HG02938 (cell line): ENCODE measurements at regions not wholly inside any gene's neighbourhood (a gene's known extent, or its start where the extent isn't known, plus 50 kb on each side); places are given as distances from the start of the nearest gene placed in this dataset.

ENCODE experiments used
- ATAC-seq: cut with Tn5 transposase; IDR thresholded peaks from one replicate; pipeline ENCODE4 v1.9.1; 2021; ENCODE audit warnings: mild to moderate bottlenecking, moderate library complexity; ENCODE audit not compliant: unreplicated experiment

DNA sequence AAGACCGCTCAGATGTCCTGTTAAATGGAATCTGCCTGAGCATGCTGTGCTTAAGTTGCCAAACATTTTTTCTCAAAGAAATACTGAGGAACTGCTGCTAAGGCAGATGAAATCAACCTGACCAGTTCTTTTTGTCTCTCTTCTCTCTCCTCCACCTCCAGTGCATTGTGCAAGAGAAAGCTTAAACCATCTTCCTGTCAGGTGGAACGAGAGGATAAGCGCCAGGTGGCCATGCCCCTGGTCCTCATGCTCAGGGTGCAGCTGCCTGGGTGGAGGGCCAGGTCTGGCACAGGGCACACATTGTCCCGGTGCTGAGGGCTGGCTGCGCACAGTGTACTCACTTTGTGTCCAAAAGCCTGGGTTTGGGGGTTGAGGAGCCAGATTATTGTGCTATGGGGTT lies 176.2 kb upstream of the TP63 start:
- ATAC-seq: no peak

DNA sequence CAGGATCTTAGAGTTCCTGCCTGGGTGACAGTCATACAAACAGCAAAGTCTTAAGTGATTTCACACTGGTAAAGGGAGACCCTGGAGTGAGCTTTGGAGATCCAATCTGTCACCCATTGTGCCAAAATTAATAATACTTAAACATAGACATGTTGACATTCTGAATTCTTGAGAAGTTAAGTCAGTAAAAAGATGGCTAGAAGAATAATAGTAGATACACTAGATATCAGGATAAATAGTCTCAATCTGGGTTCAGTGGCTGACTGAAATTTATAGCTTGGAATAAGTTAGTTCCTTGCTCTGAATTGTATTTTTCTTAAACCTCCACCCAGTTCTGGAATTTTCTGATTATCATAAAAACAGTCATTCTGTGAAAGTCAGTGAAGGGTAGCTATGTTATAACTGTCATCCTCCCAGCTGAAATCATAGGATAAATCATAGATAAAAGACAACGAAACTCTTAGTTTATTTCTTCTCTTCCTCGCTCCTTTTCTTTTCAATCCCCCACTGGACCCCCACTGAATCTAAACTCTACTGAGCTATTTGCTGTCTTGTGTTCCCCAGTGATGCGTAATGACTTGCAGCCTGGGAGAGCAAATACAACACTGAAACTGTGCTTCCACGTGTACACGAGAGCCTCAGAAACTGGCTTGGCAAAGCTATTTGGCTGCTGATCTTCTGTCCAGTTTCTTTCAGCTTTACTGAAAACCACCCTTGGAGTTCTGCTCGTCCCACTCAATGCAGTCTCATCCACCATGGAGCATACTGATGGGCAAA lies 175.4 kb upstream of the TP63 start:
- no peak for ATAC-seq

DNA sequence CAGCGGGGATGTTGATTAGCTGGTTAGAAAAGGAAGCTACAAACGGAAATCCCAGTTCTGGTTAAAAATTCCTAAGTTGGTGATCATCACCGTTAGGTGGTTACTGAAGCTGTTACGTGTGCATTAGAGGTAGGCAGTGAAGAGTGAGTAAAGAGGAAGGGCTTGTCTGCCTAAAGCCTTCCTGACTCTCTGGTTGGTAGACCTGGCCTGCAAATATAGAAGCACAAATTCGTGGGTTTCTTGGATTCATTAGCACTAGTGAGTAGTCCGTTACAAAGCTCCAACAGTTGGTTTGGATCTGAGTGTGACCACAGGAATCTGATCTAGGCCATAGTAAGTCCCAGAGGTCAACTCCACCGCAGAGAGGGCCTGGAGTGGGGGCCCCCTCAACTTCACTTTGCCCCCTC lies 174.0 kb upstream of the TP63 start:
- ATAC-seq: no peak

DNA sequence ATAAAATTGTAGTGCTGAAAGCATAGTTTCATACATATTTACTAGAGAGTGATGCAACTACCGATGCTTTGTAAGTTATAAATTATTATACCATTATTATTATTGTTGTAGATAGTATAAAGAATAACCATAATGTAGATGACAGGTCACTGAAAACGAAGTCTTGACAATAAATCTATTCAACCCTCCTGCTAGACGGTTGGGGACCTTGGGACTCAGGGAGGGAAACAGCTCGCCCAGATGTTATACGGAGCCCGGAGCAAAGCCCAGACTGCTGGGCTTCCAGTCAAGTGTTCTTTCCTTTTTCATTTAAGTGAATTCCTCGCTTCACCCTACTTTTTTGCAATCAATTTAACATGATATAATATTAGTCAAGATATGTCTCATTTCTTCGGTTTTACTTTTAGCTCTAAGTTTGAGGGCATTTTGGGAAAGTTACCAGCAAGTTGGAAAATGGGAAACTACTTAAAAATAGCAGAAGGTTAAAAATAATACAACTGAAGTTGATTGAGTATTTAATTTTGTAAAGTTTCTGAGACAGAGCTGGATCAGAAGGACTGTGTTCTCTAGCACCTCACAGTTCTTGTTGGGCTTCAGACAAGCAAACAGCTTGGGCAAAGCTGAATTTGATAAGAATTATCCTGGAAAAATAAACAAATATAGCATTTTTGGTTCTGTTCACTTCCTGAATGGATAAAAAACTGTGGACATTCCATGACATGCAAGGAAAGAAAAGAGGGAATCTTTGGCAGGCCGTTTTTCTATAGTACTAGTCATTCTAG lies 173.4 kb upstream of the TP63 start:
- ATAC-seq: no peak

DNA sequence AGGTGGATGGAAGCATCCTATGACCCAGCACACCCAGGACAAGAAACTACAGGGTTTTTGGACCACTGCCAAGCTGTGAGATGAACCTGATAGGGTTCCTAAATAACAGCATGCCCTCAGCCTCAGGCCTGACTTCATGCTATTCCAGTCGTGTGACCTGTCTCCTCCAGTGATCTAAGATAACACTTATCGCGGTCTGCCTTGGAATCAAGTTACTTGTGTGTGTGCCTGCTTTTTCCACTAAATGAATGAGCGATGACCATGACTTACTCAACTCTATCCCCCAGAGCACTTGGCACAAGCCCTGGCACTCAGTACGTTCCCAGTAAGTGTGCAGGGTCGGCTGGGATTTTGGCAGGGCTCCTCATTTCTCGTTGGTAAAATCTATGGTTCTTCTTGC lies 172.7 kb upstream of the TP63 start:
- ATAC-seq: no peak

DNA sequence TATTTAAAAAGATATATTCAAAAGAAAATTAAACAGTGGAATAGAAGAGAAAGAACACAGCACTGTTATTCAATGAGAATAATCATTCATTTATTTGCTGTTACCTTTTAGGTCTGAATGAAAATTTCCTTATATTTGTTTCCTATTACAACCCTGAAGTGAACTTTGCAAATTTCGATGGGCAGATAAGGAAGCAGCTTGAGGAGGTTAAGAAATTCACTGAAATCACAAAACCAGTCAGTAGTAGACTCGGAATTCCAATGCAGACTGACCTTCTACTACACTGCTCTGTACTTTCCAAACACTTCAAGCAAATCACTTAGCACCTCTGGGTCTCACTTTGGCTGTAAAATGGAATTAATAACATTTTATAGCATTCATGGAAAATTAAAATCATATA lies 172.0 kb upstream of the TP63 start:
- no peak for ATAC-seq

DNA sequence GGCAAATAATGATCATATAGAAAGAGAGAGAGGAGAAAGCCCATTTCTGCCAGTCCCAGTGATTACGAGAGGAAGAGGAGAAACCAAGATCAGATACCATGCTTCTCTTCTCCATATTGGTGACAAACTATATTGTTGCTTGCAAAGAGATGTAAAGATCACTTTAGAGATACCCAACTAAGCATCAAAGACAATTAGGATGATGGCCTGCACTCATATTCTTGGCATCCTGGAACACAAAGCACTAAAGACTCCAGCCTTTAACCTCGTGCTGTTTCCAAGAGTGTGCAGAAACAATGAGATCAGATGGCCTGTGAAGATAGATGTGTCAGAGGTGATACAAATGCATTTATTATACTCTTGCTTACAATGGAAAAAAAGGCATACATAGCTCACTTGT lies 170.7 kb upstream of the TP63 start:
- ATAC-seq: no peak

DNA sequence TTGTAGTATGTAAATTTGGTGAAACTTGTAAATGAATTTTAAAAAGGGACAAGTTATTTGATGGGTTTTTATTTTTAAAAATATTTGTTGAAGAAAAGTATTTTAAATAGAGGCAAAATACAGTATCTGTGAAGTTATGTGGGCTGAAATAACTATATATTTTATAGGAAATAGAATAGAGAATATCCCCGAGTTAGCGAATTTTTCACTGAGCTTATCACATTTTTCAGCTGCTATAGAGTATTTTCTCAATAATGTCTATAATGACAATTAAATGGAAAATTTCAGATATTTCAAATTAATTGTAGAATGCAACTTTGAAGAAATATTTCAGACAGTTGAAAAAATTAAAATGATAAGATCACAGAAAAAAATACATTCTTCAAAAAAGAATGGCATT lies 166.4 kb upstream of the TP63 start:
- ATAC-seq: no peak

DNA sequence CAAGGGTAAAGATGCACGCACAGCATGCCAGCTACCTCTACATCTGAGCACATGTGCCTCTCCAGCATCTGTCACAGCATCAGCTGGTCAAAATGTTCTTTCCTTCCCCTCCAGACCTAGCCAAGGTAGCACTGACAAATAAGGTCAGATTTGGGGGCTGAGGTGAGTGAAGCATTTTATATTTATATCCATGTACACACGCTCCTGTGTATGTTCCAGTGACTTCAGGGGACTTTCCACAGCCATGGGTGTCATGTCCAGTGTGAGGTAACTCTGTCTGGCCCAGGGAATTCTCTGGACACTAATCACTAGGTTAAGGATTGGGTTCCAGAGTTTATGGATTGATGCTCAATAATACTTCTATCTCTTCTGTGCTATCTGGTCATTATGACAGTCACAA lies 165.2 kb upstream of the TP63 start:
- ATAC-seq: no peak

DNA sequence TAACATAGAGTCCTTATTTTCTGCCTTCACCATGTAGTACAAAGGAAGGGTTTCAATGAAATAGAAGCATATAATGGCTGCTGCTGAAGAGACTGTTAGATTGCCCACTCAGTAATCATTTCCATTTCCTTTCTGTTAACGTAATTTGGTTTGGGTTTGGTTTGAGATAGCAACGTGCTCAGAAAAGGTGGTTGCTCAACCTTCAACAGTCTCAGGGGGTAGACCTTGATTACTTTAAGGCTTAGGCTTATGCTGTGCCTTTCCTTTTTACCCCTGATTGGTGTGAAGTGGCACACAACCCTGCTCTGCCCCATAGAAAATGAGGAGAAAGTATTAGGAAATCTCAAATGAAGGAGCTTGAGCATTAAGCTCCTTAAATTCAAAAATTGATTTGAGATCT lies 163.7 kb upstream of the TP63 start:
- ATAC-seq: no peak

DNA sequence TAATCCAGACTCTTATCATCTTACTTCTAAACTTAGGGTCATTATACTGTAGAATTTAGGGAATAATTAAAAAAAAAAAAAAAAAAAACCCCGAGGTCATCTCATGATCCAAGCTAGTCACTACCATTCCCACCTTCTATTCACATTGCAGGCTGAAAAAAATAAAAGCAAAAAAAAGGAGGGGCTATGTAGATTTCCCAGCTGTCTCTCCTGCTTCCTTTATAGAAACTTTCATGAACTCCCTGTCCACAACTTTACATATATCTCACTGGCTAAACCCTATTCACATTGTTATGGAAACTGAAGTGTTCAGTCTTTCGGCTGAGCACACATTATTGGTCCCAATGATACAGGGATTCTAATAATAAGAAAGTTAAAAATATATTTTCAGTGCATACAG lies 156.2 kb upstream of the TP63 start:
- no peak for ATAC-seq

DNA sequence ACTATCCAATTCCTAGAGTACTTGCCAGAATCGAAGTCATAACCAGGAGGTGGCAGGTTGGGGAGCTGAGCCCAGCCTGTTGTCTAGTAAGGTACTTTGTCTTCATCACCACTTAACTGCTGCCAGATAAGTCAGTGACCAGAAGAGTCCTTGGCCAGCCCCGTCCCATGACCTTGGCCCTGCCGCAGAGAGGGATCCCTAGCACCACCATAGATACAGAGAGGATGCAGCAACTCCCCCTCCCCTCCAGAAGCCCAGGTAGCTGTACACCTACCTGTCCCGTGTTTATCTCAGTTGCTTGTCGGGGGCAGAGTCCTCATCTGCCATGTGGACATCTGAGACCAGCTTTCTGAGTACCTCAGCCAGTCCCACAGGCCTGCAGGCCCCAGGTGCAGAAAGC lies 153.6 kb upstream of the TP63 start:
- ATAC-seq: no peak

DNA sequence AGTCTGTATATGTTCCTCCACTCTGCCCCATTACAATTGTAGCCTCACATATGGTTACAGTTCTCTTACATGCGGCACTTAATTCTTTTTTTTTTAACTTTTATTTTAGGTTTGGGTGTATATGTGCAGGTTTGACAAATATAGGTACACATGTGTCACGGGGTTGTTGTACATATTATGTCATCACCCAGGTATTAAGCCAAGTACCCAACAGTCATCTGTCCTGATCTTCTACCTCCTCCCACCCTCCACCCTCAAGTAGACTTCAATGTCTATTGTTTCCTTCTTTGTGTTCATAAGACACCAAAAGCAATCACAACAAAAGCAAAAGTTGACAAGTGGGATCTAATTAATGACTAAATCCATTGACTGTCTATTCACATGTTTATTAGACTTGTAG lies 144.6 kb upstream of the TP63 start:
- no peak for ATAC-seq

DNA sequence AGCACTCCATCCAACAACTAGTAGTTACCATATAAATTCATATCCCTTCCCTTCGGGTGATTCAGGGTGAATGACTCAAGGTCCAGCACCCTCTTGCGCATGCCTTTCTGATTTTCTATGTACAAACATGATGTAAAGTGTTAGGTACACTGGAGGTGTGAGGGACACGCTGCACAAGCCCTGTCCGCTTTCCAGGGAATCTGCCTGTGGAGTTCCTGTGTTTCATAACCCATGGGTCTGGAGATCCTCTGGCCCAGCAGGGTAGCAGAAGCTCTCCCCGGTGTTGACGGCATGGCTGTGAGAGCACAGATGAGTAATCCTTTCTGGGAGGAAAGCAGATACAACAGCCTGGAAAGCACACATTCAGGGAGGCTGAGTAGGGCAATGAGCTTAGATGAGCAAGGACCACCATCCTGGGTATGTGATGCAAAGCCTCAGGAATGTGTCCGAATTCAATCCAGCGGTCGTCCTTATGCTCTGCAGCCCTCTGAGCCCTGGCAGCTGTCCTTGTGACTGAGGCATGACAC lies 142.9 kb upstream of the TP63 start:
- no peak for ATAC-seq

DNA sequence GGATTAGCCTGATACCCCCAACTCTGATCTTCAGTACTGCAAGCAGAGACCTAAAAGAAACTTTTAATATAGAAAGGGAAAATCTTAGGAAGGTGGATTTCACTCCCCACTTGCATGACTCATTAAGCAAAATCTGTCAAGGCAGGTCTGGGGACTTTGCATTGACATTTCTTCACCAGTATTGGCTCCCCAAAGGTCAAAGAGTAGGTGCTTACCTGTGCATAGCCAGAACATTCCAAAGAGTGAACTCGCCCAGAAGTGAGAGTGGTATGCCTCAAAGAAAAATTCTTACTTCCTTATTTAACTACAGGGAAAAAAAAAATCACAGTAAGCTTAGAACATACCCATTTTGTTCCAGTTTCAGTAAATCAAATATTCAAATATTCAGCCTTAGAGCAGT lies 140.9 kb upstream of the TP63 start:
- ATAC-seq: no peak

DNA sequence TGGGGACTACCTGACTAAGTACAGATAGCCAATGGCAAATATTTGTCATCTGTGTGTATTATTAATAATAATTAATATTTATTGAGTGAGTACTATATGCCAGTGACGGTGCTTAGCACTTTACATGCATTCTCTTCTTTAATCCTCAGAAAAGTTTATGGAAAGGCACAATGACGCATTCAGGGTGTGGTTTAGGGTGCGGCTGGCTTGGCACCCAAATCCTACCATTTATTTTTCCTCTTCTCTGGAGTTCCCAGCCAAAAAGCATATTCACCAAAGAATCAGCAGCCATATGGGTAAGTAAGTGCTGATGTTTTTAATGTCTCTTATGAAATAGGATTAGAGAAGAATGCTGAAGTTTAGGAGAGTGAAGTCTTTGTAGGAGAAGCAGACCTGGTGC lies 140.4 kb upstream of the TP63 start:
- ATAC-seq: no peak

DNA sequence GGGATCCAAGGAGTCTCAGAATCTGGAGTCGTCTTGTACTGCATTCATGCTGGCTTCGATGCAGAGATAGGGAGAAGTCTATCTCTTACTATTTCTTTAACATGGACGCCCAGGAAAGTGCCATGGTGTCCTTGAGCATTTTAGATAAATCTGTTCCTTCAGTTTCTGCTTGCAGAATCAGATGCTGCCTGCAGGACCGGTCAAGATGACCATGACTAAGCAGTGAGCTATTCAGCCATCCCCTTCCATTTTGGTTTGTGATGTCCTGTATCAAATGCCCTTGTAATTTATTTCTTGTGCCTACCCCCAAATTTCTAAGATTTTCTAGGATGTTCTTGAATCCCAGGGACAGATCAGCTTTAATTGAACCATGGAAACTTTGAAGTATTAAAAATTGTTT lies 139.4 kb upstream of the TP63 start:
- no peak for ATAC-seq

DNA sequence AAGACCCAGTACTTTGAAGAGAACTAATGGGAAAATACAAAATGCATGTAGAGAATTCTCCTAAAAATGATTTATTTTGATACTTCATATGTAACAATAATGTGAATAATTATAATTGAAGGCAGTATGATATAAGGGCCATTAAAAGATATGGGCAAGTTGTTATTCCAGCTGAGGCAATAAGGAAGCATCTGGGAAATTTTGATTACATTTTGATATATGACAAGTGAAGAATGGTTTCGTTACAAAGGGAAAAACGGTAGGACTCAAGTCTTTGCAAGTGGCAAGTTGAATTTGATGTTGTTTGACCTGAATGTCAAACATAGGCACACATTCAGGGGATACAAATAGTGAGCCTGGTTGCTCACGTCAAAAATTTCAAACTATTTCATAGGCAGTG lies 137.9 kb upstream of the TP63 start:
- ATAC-seq: no peak

DNA sequence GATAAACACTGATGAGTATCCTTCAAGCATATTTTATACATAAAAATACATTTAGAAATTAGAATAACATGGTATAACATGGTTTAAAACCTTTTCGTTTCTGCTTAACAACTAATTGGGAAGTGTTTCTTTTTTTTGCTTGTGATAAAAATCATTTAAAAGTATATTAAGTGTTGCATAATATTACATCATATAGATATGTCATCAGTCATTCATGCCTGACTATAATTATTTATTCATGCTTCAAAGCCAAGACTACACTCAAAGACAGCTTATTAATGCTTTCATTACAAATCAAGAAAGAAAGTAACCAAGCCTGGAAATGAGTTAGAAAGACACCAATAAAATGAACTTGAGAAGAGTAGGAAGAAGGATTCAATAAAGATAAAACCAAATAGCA lies 136.6 kb upstream of the TP63 start:
- ATAC-seq: no peak

DNA sequence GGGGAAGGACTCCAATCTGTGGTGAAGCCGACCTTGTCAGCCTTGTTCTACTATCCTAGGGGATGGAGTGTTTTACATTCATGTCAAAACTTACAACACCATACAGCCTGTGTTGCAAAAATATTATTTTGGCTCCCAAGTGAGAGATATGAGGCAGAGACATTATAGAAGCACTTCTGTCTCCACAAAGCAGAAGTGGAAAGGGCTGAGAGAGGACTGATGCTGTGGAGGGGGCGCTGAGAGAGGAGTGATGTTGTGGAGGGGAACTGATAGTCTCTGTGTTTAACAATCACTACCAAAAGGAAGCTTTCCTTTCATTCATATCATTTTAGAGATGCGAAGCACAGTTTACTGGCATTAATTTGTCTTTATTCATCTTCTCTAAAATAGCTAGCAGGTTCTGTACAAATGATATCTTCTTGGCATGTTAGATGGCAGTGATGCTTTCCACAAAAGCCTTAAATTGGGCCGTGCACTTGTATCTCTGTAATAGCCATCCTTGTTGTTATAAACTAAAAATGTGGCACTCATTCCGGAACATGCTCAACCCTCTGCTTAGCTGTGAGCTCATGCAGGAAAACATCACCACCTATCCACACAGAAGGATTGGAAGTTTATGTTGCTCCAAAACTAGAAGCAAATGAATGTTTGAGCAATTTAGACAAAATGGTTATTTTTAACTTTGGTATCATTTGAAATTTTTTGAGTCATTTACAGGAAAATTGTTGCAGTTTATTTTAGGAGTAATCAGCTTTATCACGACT lies 134.6 kb upstream of the TP63 start:
- no peak for ATAC-seq

DNA sequence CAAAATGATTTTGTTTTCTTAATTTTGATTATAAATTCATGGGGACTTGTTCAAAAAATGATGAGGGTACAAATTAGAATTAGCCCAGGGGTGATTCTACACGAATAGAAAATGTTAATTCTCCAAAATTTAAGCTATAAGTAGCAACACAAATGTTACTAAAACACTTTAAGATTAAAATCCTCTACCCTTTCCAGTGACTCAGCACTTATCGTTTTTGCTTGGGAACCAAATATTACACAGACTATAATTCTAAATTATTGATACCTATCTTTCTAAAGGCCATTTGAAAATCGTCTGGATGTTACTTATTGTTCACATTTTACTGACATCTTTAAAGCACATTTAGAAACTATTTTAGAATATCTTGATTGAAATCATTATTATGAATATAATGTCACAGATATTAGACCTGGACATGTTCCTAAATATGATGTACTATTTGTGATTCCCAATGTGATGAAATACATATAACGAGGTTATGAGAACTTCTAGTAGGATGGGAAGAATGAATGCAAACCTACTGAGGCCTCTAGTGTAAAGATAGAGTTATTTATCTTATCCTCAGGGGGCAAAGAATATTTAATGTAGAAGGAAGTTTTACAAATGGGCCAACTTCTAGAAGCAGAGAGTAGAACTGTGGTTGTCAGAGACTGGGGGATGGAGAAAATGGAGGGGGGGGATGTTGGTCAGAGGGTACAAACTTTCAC lies 132.0 kb upstream of the TP63 start:
- ATAC-seq: no peak
